ENCODE measurements at regions not wholly inside any gene's neighbourhood (a gene's known extent, or its start where the extent isn't known, plus 50 kb on each side); places are given as distances from the start of the nearest gene placed in this dataset.
"Not testable (repeated sequence)": the region's sequence is repeated elsewhere in the genome, so short reads cannot be mapped to it uniquely, and the experiment has no call there.

- DNase-seq, result no peak
Measured at GRCh38 chr12:63508543-63508942, 159.8 kb downstream of the DPY19L2 start.

GRCh38 chr12:63499567-63499966 is 168.7 kb downstream of the DPY19L2 start:
- no peak for DNase-seq

- no peak for DNase-seq
Measured at GRCh38 chr12:63498239-63498638, 170.1 kb downstream of the DPY19L2 start.

GRCh38 chr12:63496654-63497053 is 171.6 kb downstream of the DPY19L2 start:
- no peak for DNase-seq

- DNase-seq, result no peak
Measured at GRCh38 chr12:63495974-63496373, 172.3 kb downstream of the DPY19L2 start.

- DNase-seq, result not testable (repeated sequence)
Measured at GRCh38 chr12:63493357-63493756, 174.9 kb downstream of the DPY19L2 start.

- DNase-seq, result no peak
Measured at GRCh38 chr12:63480186-63480585, 188.1 kb downstream of the DPY19L2 start.

- DNase-seq, result no peak
Measured at GRCh38 chr12:63470161-63470560, 198.1 kb downstream of the DPY19L2 start.

- no peak for DNase-seq
Measured at GRCh38 chr12:63467951-63468350, 200.3 kb downstream of the DPY19L2 start.

GRCh38 chr12:63457857-63458256 is 210.4 kb downstream of the DPY19L2 start:
- DNase-seq, result no peak

- no peak for DNase-seq
Measured at GRCh38 chr12:63457428-63457827, 210.9 kb downstream of the DPY19L2 start.

- DNase-seq, result peak in 1 of 2 donors; percentile 41
Measured at GRCh38 chr12:63450816-63451215, 217.5 kb downstream of the DPY19L2 start.

GRCh38 chr12:63450334-63450733 is 218.0 kb downstream of the DPY19L2 start:
- DNase-seq, result no peak

- DNase-seq, result no peak
Measured at GRCh38 chr12:63445224-63445880, 222.9 kb downstream of the DPY19L2 start.

- no peak for DNase-seq
Measured at GRCh38 chr12:63440048-63440447, 228.2 kb downstream of the DPY19L2 start.

- not testable (repeated sequence) for DNase-seq
Measured at GRCh38 chr12:63434384-63434783, 233.9 kb downstream of the DPY19L2 start.

GRCh38 chr12:63427969-63428368 is 240.3 kb downstream of the DPY19L2 start:
- DNase-seq, result not testable (repeated sequence)

- not testable (repeated sequence) for DNase-seq
Measured at GRCh38 chr12:63427029-63427428, 241.3 kb downstream of the DPY19L2 start.

- DNase-seq, result no peak
Measured at GRCh38 chr12:63424671-63425070, 243.6 kb downstream of the DPY19L2 start.

- no peak for DNase-seq
Measured at GRCh38 chr12:63423839-63424238, 244.5 kb downstream of the DPY19L2 start.

GRCh38 chr12:63420206-63420644 is 248.1 kb downstream of the DPY19L2 start:
- peak in 1 of 2 donors; percentile 45 for DNase-seq

GRCh38 chr12:63419154-63419553 is 249.1 kb downstream of the DPY19L2 start:
- no peak for DNase-seq

GRCh38 chr12:63416788-63417187 is 251.5 kb downstream of the DPY19L2 start:
- no peak for DNase-seq

- DNase-seq, result no peak
Measured at GRCh38 chr12:63415357-63415756, 252.9 kb downstream of the DPY19L2 start.

GRCh38 chr12:63410197-63410596 is 258.1 kb downstream of the DPY19L2 start:
- peak in 1 of 2 donors; percentile 52 for DNase-seq
